HG02970 (cell line): ENCODE measurements at regions not wholly inside any gene's neighbourhood (a gene's known extent, or its start where the extent isn't known, plus 50 kb on each side); places are given as distances from the start of the nearest gene placed in this dataset.
"Not testable (repeated sequence)": the region's sequence is repeated elsewhere in the genome, so short reads cannot be mapped to it uniquely, and the experiment has no call there.

Experiments used
- ATAC-seq: cut with Tn5 transposase; IDR thresholded peaks from one replicate; pipeline ENCODE4 v1.9.1; 2021; ENCODE audit warnings: mild to moderate bottlenecking, moderate library complexity, moderate number of reproducible peaks; ENCODE audit not compliant: unreplicated experiment, low FRiP score

- ATAC-seq = no peak
These were observed 2396.7 kb downstream of the PCDH7 start for GRCh38 chr4:33116871-33117270.

GRCh38 chr4:33126002-33126401 lies 2405.8 kb downstream of the PCDH7 start:
- no peak for ATAC-seq

GRCh38 chr4:33130662-33131061 lies 2410.5 kb downstream of the PCDH7 start:
- not testable (repeated sequence) for ATAC-seq

GRCh38 chr4:33133723-33134122 lies 2413.6 kb downstream of the PCDH7 start:
- ATAC-seq = no peak

- no peak for ATAC-seq
These were observed 2414.2 kb downstream of the PCDH7 start for GRCh38 chr4:33134366-33134765.

- no peak for ATAC-seq
These were observed 2429.7 kb downstream of the PCDH7 start for GRCh38 chr4:33149658-33150524.

- ATAC-seq = no peak
These were observed 2430.3 kb downstream of the PCDH7 start for GRCh38 chr4:33150525-33150910.

GRCh38 chr4:33160126-33160525 lies 2440.0 kb downstream of the PCDH7 start:
- ATAC-seq = no peak

GRCh38 chr4:33161202-33161601 lies 2441.0 kb downstream of the PCDH7 start:
- no peak for ATAC-seq

GRCh38 chr4:33162122-33162521 lies 2442.0 kb downstream of the PCDH7 start:
- no peak for ATAC-seq

- ATAC-seq = no peak
These were observed 2451.8 kb downstream of the PCDH7 start for GRCh38 chr4:33171873-33172525.

- ATAC-seq = no peak
These were observed 2456.4 kb downstream of the PCDH7 start for GRCh38 chr4:33176566-33176965.

GRCh38 chr4:33184657-33185290 lies 2464.6 kb downstream of the PCDH7 start:
- peak; percentile 98 for ATAC-seq

- no peak for ATAC-seq
These were observed 2466.9 kb downstream of the PCDH7 start for GRCh38 chr4:33187035-33187434.

- no peak for ATAC-seq
These were observed 2468.6 kb downstream of the PCDH7 start for GRCh38 chr4:33188733-33189132.

- no peak for ATAC-seq
These were observed 2469.0 kb downstream of the PCDH7 start for GRCh38 chr4:33189169-33189568.

- no peak for ATAC-seq
These were observed 2472.9 kb downstream of the PCDH7 start for GRCh38 chr4:33193109-33193508.

- no peak for ATAC-seq
These were observed 2480.2 kb downstream of the PCDH7 start for GRCh38 chr4:33200377-33200776.

- ATAC-seq = no peak
These were observed 2498.1 kb downstream of the PCDH7 start for GRCh38 chr4:33218238-33218637.

GRCh38 chr4:33226133-33226532 lies 2506.0 kb downstream of the PCDH7 start:
- ATAC-seq = peak; percentile 60

GRCh38 chr4:33226783-33227182 lies 2506.6 kb downstream of the PCDH7 start:
- no peak for ATAC-seq
